ENCODE measurements at regions not wholly inside any gene's neighbourhood (a gene's known extent, or its start where the extent isn't known, plus 50 kb on each side); places are given as distances from the start of the nearest gene placed in this dataset.
A peak's percentile ranks its signal among the peaks of the same experiment; 100 is the strongest.

DNA sequence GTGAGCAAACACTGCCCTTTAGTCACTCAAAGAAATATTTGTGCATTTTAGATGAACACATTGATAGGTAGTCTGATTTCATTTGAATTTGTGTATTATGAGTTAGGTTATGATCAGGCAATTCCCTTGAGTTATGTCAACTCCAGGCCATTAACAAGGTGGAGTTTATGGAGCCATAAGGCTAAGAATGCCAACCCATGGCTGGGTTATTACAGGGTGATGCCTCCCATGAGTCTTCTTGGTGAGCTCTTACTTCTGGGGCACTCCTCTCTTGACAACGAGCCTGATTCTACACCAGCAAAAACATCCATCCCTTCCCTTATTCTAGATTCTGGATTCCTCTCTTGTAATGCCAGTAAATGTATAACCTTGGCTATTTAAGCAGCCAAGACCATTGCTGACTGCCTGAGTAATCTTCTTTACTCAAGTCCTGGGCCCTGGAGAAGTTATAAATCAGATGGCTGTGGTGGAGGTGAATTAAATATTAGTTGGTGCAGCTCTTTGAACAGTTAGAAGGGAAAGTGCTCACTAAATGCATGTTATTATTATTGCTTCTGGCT is 645.7 kb upstream of the TENM4 start:
- DNase-seq (ENCODE audit: low read depth) = no peak

- no peak for DNase-seq (ENCODE audit: low read depth)
Measured at GRCh38 chr11:80085563-80085962, 644.7 kb upstream of the TENM4 start.

DNA sequence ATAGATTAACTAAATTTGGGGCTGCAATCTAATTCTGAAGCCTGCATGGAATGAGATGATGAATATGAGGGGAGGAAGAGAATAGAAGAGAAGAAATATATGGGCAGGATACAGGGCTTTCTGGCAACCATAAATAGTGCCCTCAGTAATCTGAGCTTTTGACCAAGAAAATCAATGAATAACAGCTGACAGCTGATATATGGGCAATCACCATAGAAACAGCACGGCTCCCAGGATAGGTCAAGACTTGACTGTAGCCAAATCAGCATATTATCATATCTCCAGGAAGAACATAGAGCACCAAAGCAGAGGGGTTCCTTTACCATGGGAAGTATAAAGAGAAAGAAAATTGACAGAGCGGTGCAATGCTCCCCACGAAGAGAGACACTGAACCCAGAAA is 643.8 kb upstream of the TENM4 start:
- no peak for DNase-seq (ENCODE audit: low read depth)

DNA sequence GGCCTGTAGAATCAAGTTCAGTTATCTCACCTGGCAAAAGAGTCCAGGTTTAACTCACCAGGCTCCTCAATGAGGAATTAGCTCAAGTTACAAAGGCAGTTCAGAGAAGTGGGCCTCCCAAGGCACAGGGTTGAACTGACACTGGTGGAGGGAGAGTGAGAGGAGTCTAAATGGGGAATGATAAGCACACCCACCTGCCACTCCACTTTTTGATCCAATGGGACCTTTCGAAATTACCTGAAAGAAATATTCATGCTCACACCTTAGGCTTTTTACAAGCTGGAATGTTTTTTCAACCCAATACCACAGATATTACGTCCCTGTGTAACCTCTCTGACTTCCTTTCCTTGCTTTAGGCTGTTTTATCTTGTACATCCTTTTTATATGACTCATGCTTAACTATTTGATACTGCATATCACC is 642.7 kb upstream of the TENM4 start:
- DNase-seq (ENCODE audit: low read depth) = peak; percentile 71

DNA sequence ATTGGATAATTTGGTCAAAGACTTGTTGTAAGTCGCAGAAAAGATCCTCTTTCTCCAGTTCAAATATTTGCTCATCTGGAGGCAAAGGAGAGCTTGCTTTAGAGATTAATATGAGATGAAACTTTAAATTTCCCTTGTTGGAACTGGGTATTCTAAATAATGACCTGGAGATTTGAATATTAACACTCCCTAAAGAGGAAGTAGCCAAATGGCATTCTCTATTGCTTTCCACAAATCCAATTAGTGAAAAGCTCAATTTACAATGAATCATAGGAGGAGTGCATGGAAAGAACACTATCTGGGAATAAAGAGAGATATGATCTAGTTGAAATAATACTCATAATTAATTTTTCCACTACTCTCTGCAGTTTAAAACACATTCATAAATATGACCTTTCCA is 641.6 kb upstream of the TENM4 start:
- DNase-seq (ENCODE audit: low read depth) = no peak

- no peak for DNase-seq (ENCODE audit: low read depth)
Measured at GRCh38 chr11:80077113-80077512, 636.3 kb upstream of the TENM4 start.

DNA sequence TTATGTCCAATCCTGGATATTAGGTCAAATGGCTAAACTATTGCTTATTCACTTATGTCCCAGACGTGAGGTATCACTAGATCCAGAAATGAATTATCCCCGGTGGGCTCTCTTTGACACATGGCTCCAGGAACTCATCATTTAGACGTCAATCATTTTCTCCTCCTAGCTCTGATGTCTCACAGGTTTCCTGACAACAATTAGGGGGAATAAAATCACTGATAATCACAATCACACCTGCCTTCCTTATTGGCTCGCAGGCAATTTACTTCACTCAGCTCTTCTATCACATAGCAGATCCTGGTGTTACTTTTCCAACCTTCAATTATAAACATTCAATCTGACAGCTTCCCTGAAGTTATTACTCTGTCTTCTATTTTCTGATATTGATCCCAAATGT is 634.0 kb upstream of the TENM4 start:
- no peak for DNase-seq (ENCODE audit: low read depth)

- DNase-seq (ENCODE audit: low read depth) = no peak
Measured at GRCh38 chr11:80066291-80066690, 625.5 kb upstream of the TENM4 start.

- DNase-seq (ENCODE audit: low read depth) = no peak
Measured at GRCh38 chr11:80065086-80065485, 624.3 kb upstream of the TENM4 start.

DNA sequence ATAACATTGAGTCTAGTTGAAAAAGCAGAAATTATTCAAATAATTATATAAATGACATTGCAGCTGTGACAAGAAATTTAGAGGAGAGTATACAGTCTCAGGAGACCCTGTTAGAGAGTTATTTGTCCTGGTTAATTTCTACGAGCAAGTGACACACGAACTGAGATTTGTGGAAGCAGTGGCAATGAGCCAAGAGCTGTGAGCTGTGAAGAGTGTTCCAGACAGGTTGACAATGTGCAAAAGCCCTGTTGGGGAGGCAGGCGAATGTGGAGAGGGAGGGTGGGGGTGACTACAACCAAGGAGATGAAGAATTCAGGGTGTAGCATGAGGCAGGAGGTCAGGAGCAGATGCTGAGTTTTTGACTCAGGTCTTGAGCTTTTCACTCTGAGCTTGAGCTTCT is 620.2 kb upstream of the TENM4 start:
- DNase-seq (ENCODE audit: low read depth) = no peak

DNA sequence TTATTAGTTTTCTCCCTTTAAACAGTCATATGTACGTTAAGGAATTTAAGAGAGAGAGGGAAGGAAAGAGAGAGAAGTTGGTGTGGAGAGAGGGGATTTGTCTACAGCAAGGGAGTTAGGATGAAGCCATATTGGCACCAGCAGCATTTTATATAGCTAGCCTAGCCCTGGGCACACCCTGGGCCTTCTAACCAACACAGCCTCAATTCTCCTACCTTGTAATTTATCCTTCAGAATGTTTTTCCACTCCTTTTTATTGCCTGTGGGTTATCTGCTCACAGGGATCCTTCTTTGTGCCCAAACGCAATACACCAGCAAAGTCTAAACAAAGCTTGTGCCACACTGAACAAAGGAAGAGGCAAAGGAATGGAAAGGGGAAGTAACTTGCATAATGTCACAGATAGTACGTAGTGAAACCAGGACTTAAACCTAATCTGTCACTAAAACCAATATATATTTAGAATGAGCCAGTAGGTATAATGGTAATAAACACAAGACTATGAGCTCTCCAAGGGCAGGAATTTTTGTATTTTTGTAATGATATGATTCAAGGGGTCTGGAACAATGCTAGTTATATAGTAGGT is 613.8 kb upstream of the TENM4 start:
- no peak for DNase-seq (ENCODE audit: low read depth)

DNA sequence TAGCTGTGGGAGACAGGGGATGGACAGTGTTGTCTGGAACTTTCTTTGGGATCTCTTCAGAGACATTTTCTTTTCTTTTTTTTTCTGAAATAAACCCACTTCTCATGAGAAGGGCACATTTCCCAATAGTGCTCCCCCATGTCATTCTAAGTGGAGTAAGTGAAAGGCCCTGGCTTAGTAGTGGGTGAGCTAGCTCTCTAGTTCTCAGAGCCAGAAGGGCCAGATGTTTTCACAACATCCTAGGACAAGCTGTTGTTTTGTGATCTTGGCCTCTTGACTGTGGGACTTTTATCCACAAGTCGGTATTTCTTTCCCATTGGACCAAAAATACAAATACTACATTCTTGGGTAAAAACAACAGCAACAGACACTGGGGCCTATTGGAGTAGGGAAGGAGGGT is 607.7 kb upstream of the TENM4 start:
- no peak for DNase-seq (ENCODE audit: low read depth)

GRCh38 chr11:80041136-80042000 is 600.5 kb upstream of the TENM4 start:
- DNase-seq (ENCODE audit: low read depth) = peak; percentile 3

GRCh38 chr11:80034801-80035200 is 594.0 kb upstream of the TENM4 start:
- peak; percentile 9 for DNase-seq (ENCODE audit: low read depth)

- no peak for DNase-seq (ENCODE audit: low read depth)
Measured at GRCh38 chr11:80031014-80031600, 590.3 kb upstream of the TENM4 start.

DNA sequence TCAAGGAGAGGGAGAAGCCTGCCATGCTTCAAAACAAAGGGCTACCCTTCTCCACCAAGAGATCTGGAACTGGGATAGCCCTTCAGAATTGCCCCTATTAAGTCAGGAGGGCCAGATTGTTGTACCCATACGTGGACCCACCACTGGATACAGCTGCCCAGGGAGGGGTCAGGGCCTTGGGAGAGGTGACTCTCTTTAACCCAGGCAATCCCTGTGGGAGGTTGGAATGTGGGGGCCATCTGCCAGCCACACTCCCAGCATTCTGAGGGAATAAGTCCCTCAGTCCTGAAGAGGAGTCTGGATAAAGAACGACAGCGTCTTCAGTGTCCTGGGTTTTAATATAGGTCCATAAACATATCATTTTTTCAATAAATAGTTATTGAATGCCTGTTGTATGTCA is 588.2 kb upstream of the TENM4 start:
- DNase-seq (ENCODE audit: low read depth) = no peak

GRCh38 chr11:80024119-80024518 is 583.3 kb upstream of the TENM4 start:
- DNase-seq (ENCODE audit: low read depth) = no peak

GRCh38 chr11:80023386-80023785 is 582.6 kb upstream of the TENM4 start:
- DNase-seq (ENCODE audit: low read depth) = no peak

DNA sequence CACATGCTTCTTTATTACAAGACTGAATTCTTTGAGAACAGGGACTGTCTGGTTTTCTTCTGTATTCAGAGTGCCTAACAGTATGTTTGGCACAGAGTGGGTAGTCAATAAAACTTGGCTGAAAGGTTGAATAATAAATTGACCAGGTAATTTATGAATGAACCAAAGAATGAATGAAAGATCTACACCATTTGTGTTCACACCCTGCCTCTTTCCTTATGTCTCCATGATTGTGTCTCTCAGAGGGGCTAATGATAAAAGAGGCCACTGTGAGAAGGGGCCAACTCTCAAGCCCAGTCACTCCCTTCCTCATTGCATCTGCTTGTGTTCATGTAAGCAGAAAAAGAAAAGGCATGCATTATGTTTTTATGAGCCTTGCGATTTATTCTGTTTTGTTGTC is 569.7 kb upstream of the TENM4 start:
- DNase-seq (ENCODE audit: low read depth) = no peak

GRCh38 chr11:80009081-80009480 is 568.3 kb upstream of the TENM4 start:
- DNase-seq (ENCODE audit: low read depth) = no peak

DNA sequence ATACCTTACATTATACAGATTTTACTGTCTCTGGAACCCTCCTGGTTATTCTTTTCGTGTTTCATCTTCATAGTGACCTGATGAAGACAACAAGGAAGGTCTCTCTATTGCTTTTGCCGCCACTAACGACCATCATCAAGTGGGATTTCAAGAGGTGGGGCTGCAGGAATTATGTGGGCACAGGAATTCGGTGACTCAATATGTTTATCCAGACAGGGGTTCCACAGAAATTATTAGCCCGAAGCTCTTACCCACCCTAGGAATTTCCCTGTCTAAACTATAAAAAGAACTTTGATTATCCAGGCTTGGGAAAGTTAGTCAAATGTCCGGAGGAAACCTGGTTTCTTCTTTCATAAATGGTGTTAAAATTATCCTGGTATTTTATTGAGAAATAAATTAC is 566.8 kb upstream of the TENM4 start:
- peak; percentile 31 for DNase-seq (ENCODE audit: low read depth)

- DNase-seq (ENCODE audit: low read depth) = no peak
Measured at GRCh38 chr11:79990141-79990540, 549.3 kb upstream of the TENM4 start.

- DNase-seq (ENCODE audit: low read depth) = no peak
Measured at GRCh38 chr11:79982185-79982584, 541.4 kb upstream of the TENM4 start.
